ENCODE measurements at regions not wholly inside any gene's neighbourhood (a gene's known extent, or its start where the extent isn't known, plus 50 kb on each side); places are given as distances from the start of the nearest gene placed in this dataset.

GRCh38 chr1:65504263-65504662 lies 83.8 kb downstream of the LEPR start:
- in situ Hi-C loops (cut with MboI; ENCODE audit: low sequenced_read_pairs), result no loop called here

More at GRCh38 chr1:65504263-65504662, 83.8 kb downstream of the LEPR start:
- DNase-seq (no peak), ATAC-seq (ENCODE audit: low read depth) (no peak)
- Histone ChIP-seq H3K23ac (ENCODE audit: low read depth, low read length) (no peak overlapping the region), H2BK20ac (ENCODE audit: low read depth, low read length) (no peak overlapping the region; the same call in 1 of the 2 replicates), H4K8ac (ENCODE audit: low read depth in 2 of 2, low read length in 2 of 2) (no peak overlapping the region), H3K4ac (ENCODE audit: low read depth, low read length) (no peak overlapping the region), H2BK120ac (ENCODE audit: low read depth, low read length) (no peak overlapping the region), H3K14ac (replicated peaks; ENCODE audit: low read depth, low read length) (no peak overlapping the region), H2BK5ac (ENCODE audit: low read depth, low read length, poor library complexity, severe bottlenecking) (no peak overlapping the region), H3K9ac (ENCODE audit: low read depth, low read length) (no peak overlapping the region), H4K5ac (ENCODE audit: low read depth, low read length) (no peak overlapping the region), H3K36me3 (ENCODE audit: control insufficient read depth, insufficient read depth, low read length) (no peaks in the 10 kb centered on the region), H4K20me1 (ENCODE audit: insufficient read depth, low read length) (no peaks in the 10 kb centered on the region), H3K56ac (ENCODE audit: extremely low read depth, insufficient read depth, low read length) (no peak overlapping the region), H3K79me1 (ENCODE audit: low read depth in 1 of 2, low read length in 2 of 2) (no peaks in the 10 kb centered on the region), H2AK5ac (ENCODE audit: low read depth, low read length) (no peak overlapping the region), H3K4me3 (ENCODE audit: insufficient read depth, low read depth, low read length) (no peak overlapping the region), H3K27me3 (ENCODE audit: control insufficient read depth, insufficient read depth, low read length) (no peaks in the 10 kb centered on the region), H3K9me3 (ENCODE audit: control insufficient read depth, insufficient read depth, low read length) (no peaks in the 10 kb centered on the region), H3K18ac (ENCODE audit: low read depth, low read length) (no peak overlapping the region), H3K9me1 (ENCODE audit: insufficient read depth, low read length) (no peaks in the 10 kb centered on the region), H2BK15ac (ENCODE audit: low read depth, low read length) (no peak overlapping the region), H3K27ac (ENCODE audit: insufficient read depth, low read length) (no peak overlapping the region), H3K4me1 (ENCODE audit: control insufficient read depth, insufficient read depth, low read length) (peaks cover 1% of the 10 kb centered on the region; the same call in 1 of the 2 replicates), H4K91ac (ENCODE audit: insufficient read depth, low read depth, low read length) (no peak overlapping the region), H2AFZ (replicated peaks; ENCODE audit: low read length, poor library complexity) (no peak overlapping the region), H3K4me2 (ENCODE audit: low read depth, low read length) (no peak overlapping the region), H2AK9ac (replicated peaks; ENCODE audit: low read depth, low read length, poor library complexity) (no peak overlapping the region)
- intact Hi-C loops (cut with micrococcal nuclease), result no loop called here
- BruUV-seq (replicated peaks), result no TSS peak
- no CpG with 5 or more reads among the region's 3 CpGs for WGBS, 2 experiments (ENCODE audit: extremely low coverage in 2 of 2, insufficient read length in 1 of 2)
- POLR2A ChIA-PET (ENCODE audit: unreplicated experiment), result no interaction called here
- TF ChIP-seq MAZ (IDR thresholded peaks at IDR 0.05; ENCODE audit: borderline replicate concordance, low read depth, low read length), result no peak
- no peak for TF ChIP-seq SMC3 (IDR thresholded peaks at IDR 0.05; ENCODE audit: low read depth, low read length)
- TF ChIP-seq RAD21 (IDR thresholded peaks at IDR 0.05; ENCODE audit: low read length), result no peak
- TF ChIP-seq RFX5 (IDR thresholded peaks at IDR 0.05; ENCODE audit: low read depth, low read length), result no peak
- no peak for TF ChIP-seq RCOR1 (IDR thresholded peaks at IDR 0.05; ENCODE audit: insufficient replicate concordance, low read length)
- TF ChIP-seq FOS (IDR thresholded peaks at IDR 0.05; ENCODE audit: low read depth, low read length), result no peak
- TF ChIP-seq, protein P1, sequence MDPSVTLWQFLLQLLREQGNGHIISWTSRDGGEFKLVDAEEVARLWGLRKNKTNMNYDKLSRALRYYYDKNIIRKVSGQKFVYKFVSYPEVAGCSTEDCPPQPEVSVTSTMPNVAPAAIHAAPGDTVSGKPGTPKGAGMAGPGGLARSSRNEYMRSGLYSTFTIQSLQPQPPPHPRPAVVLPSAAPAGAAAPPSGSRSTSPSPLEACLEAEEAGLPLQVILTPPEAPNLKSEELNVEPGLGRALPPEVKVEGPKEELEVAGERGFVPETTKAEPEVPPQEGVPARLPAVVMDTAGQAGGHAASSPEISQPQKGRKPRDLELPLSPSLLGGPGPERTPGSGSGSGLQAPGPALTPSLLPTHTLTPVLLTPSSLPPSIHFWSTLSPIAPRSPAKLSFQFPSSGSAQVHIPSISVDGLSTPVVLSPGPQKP (IDR thresholded peaks at IDR 0.05; ENCODE audit: borderline replicate concordance, low read depth, low read length), result no peak
- CTCF ChIA-PET, result interaction anchor here (0.6 kb wide), 1 partner anchor 66 kb away, joined by 3 read pairs; no protein-coding TSS in a partner anchor
- dilution Hi-C loops (cut with HindIII; ENCODE audit: low sequenced_read_pairs, unreplicated experiment), result no loop called here
